Stimulated activated naive B cell treated with anti-CD40 and anti-IgM and Interleukin-4, amounts not matched to agents 10 μg/mL and 1 μg/mL and 100 μg/mL, for 72 hours (primary cell): ENCODE measurements at regions not wholly inside any gene's neighbourhood (a gene's known extent, or its start where the extent isn't known, plus 50 kb on each side); places are given as distances from the start of the nearest gene placed in this dataset.

ENCODE experiments used
- ATAC-seq, 2 donors: fragments of 150-1000 bp; cut with Tn5 transposase; replicated peaks; 2 replicates each; pipeline ENCODE4 v1.10.0; 2021; ENCODE audit warnings: moderate library complexity in 1 of 2
- DNase-seq: peaks from one replicate; pipeline ENCODE4 v3.0.0; 2021
- H3K27ac Mint-ChIP-seq: one replicate; pipeline ENCODE4 v1.8.0; 2022; ENCODE audit warnings: mild to moderate bottlenecking, mixed read lengths
- H3K27me3 Mint-ChIP-seq, 2 donors: one replicate each; pipeline ENCODE4 v1.8.0; 2022; ENCODE audit warnings: mixed read lengths in 2 of 2
- H3K36me3 Mint-ChIP-seq, 2 donors: one replicate each; pipeline ENCODE4 v1.8.0; 2022; ENCODE audit warnings: mixed read lengths in 2 of 2, mild to moderate bottlenecking in 1 of 2
- H3K4me1 Mint-ChIP-seq, 2 donors: one replicate each; pipeline ENCODE4 v1.8.0; 2022; ENCODE audit warnings: mixed read lengths in 2 of 2, mild to moderate bottlenecking in 1 of 2
- H3K4me3 Mint-ChIP-seq, 2 donors: one replicate each; pipeline ENCODE4 v1.8.0; 2022; ENCODE audit warnings: mild to moderate bottlenecking in 2 of 2, mixed read lengths in 2 of 2, moderate library complexity in 1 of 2
- H3K9me3 Mint-ChIP-seq, 2 donors: one replicate each; pipeline ENCODE4 v1.8.0; 2022; ENCODE audit warnings: mixed read lengths in 2 of 2, mild to moderate bottlenecking in 1 of 2

GRCh38 chr13:57224414-57224813, 57.4 kb downstream of the PRR20E start:
- Mint-ChIP-seq H3K4me3 (no peak overlapping the region), H3K27ac (no peak overlapping the region)
- no peak for ATAC-seq

GRCh38 chr13:57250472-57250871, 83.5 kb downstream of the PRR20E start:
- H3K4me3 Mint-ChIP-seq: no peak overlapping the region
- H3K36me3 Mint-ChIP-seq: no peaks in the 10 kb centered on the region
- no peaks in the 10 kb centered on the region for H3K4me1 Mint-ChIP-seq
- no peak overlapping the region for H3K27ac Mint-ChIP-seq
- DNase-seq (no peak), ATAC-seq (no peak)
- peaks cover 1 to 5% of the 10 kb centered on the region in 2 donors for H3K9me3 Mint-ChIP-seq
- no peaks in the 10 kb centered on the region for H3K27me3 Mint-ChIP-seq

More at GRCh38 chr13:57224414-57224813, 57.4 kb downstream of the PRR20E start:
- no peak for DNase-seq
- Mint-ChIP-seq H3K27me3 (no peaks in the 10 kb centered on the region), H3K9me3 (peaks cover 0 to 6% of the 10 kb centered on the region in 2 donors), H3K36me3 (no peaks in the 10 kb centered on the region), H3K4me1 (no peaks in the 10 kb centered on the region)

- no peak for ATAC-seq
- no peak for DNase-seq
- H3K27me3 Mint-ChIP-seq: no peaks in the 10 kb centered on the region
- H3K4me1 Mint-ChIP-seq: no peaks in the 10 kb centered on the region
- no peak overlapping the region for H3K4me3 Mint-ChIP-seq
- H3K36me3 Mint-ChIP-seq: no peaks in the 10 kb centered on the region
- no peak overlapping the region for H3K27ac Mint-ChIP-seq
- H3K9me3 Mint-ChIP-seq: peaks cover 0 to 9% of the 10 kb centered on the region in 2 donors
Measured at GRCh38 chr13:57253551-57253950, 86.6 kb downstream of the PRR20E start.

- DNase-seq: no peak
- Mint-ChIP-seq H3K9me3 (peaks cover 0 to 2% of the 10 kb centered on the region in 2 donors), H3K4me1 (no peaks in the 10 kb centered on the region), H3K27me3 (no peaks in the 10 kb centered on the region), H3K27ac (no peak overlapping the region), H3K36me3 (no peaks in the 10 kb centered on the region), H3K4me3 (no peak overlapping the region)
- no peak for ATAC-seq
Measured at GRCh38 chr13:57264965-57265364, 98.0 kb downstream of the PRR20E start.

GRCh38 chr13:57270493-57270892, 103.5 kb downstream of the PRR20E start:
- Mint-ChIP-seq H3K4me3 (no peak overlapping the region), H3K9me3 (peaks cover 3 to 4% of the 10 kb centered on the region in 2 donors), H3K36me3 (no peaks in the 10 kb centered on the region), H3K27me3 (no peaks in the 10 kb centered on the region), H3K4me1 (no peaks in the 10 kb centered on the region), H3K27ac (no peak overlapping the region)
- DNase-seq: no peak
- no peak for ATAC-seq

- ATAC-seq: no peak
- H3K27ac Mint-ChIP-seq: no peak overlapping the region
- no peaks in the 10 kb centered on the region for H3K36me3 Mint-ChIP-seq
- peaks cover 5 to 9% of the 10 kb centered on the region in 2 donors for H3K9me3 Mint-ChIP-seq
- no peaks in the 10 kb centered on the region for H3K4me1 Mint-ChIP-seq
- no peak for DNase-seq
- H3K4me3 Mint-ChIP-seq: no peak overlapping the region
- H3K27me3 Mint-ChIP-seq: no peaks in the 10 kb centered on the region
Measured at GRCh38 chr13:57286511-57287098, 119.6 kb downstream of the PRR20E start.

- no peaks in the 10 kb centered on the region for H3K27me3 Mint-ChIP-seq
- H3K36me3 Mint-ChIP-seq: no peaks in the 10 kb centered on the region
- H3K27ac Mint-ChIP-seq: no peak overlapping the region
- H3K4me1 Mint-ChIP-seq: no peaks in the 10 kb centered on the region
- no peak for ATAC-seq
- peaks cover 0 to 2% of the 10 kb centered on the region in 2 donors for H3K9me3 Mint-ChIP-seq
- DNase-seq: no peak
- no peak overlapping the region for H3K4me3 Mint-ChIP-seq
Measured at GRCh38 chr13:57302604-57303003, 135.6 kb downstream of the PRR20E start.

GRCh38 chr13:57311009-57311586, 144.1 kb downstream of the PRR20E start:
- Mint-ChIP-seq H3K27ac (no peak overlapping the region), H3K4me1 (no peaks in the 10 kb centered on the region), H3K27me3 (no peaks in the 10 kb centered on the region), H3K9me3 (no peaks in the 10 kb centered on the region), H3K36me3 (no peaks in the 10 kb centered on the region), H3K4me3 (no peak overlapping the region)
- ATAC-seq (no peak), DNase-seq (no peak)

GRCh38 chr13:57314897-57315520, 148.0 kb downstream of the PRR20E start:
- H3K27ac Mint-ChIP-seq: no peak overlapping the region
- H3K27me3 Mint-ChIP-seq: no peaks in the 10 kb centered on the region
- H3K4me3 Mint-ChIP-seq: no peak overlapping the region
- H3K4me1 Mint-ChIP-seq: no peaks in the 10 kb centered on the region
- ATAC-seq (no peak), DNase-seq (no peak)
- no peaks in the 10 kb centered on the region for H3K36me3 Mint-ChIP-seq
- peaks cover 0 to 2% of the 10 kb centered on the region in 2 donors for H3K9me3 Mint-ChIP-seq

GRCh38 chr13:57326532-57326931, 159.5 kb downstream of the PRR20E start:
- H3K36me3 Mint-ChIP-seq: no peaks in the 10 kb centered on the region
- ATAC-seq (peak; percentile 46 to 48), DNase-seq (no peak)
- H3K4me3 Mint-ChIP-seq: no peak overlapping the region
- H3K27me3 Mint-ChIP-seq: no peaks in the 10 kb centered on the region
- no peak overlapping the region for H3K27ac Mint-ChIP-seq
- H3K4me1 Mint-ChIP-seq: no peaks in the 10 kb centered on the region
- no peaks in the 10 kb centered on the region for H3K9me3 Mint-ChIP-seq

GRCh38 chr13:57340878-57341277, 173.9 kb downstream of the PRR20E start:
- DNase-seq (no peak), ATAC-seq (no peak)
- Mint-ChIP-seq H3K4me1 (no peaks in the 10 kb centered on the region), H3K27me3 (no peaks in the 10 kb centered on the region), H3K9me3 (peaks cover 0 to 1% of the 10 kb centered on the region in 2 donors), H3K4me3 (no peak overlapping the region), H3K27ac (no peak overlapping the region), H3K36me3 (no peaks in the 10 kb centered on the region)

- DNase-seq (no peak), ATAC-seq (no peak)
- no peak overlapping the region for H3K27ac Mint-ChIP-seq
- no peaks in the 10 kb centered on the region for H3K4me1 Mint-ChIP-seq
- no peak overlapping the region for H3K4me3 Mint-ChIP-seq
- H3K9me3 Mint-ChIP-seq: peaks cover 1 to 4% of the 10 kb centered on the region in 2 donors
- no peaks in the 10 kb centered on the region for H3K27me3 Mint-ChIP-seq
- no peaks in the 10 kb centered on the region for H3K36me3 Mint-ChIP-seq
Measured at GRCh38 chr13:57345526-57345925, 178.5 kb downstream of the PRR20E start.

- H3K4me1 Mint-ChIP-seq: no peaks in the 10 kb centered on the region
- no peak overlapping the region for H3K4me3 Mint-ChIP-seq
- no peak for DNase-seq
- H3K36me3 Mint-ChIP-seq: no peaks in the 10 kb centered on the region
- no peaks in the 10 kb centered on the region for H3K27me3 Mint-ChIP-seq
- peaks cover 1 to 5% of the 10 kb centered on the region in 2 donors for H3K9me3 Mint-ChIP-seq
- no peak overlapping the region for H3K27ac Mint-ChIP-seq
- ATAC-seq: no peak
Measured at GRCh38 chr13:57346786-57347185, 179.8 kb downstream of the PRR20E start.

GRCh38 chr13:57352114-57352513, 185.1 kb downstream of the PRR20E start:
- no peak for ATAC-seq
- Mint-ChIP-seq H3K9me3 (peaks cover 5 to 9% of the 10 kb centered on the region in 2 donors), H3K4me1 (no peaks in the 10 kb centered on the region), H3K27me3 (no peaks in the 10 kb centered on the region), H3K36me3 (no peaks in the 10 kb centered on the region), H3K27ac (no peak overlapping the region), H3K4me3 (no peak overlapping the region)
- no peak for DNase-seq

GRCh38 chr13:57353831-57354230, 186.8 kb downstream of the PRR20E start:
- H3K4me1 Mint-ChIP-seq: no peaks in the 10 kb centered on the region
- H3K4me3 Mint-ChIP-seq: no peak overlapping the region
- peaks cover 4 to 9% of the 10 kb centered on the region in 2 donors for H3K9me3 Mint-ChIP-seq
- no peak for DNase-seq
- ATAC-seq: no peak
- H3K36me3 Mint-ChIP-seq: no peaks in the 10 kb centered on the region
- H3K27ac Mint-ChIP-seq: no peak overlapping the region
- H3K27me3 Mint-ChIP-seq: no peaks in the 10 kb centered on the region
